ENCODE measurements at regions not wholly inside any gene's neighbourhood (a gene's known extent, or its start where the extent isn't known, plus 50 kb on each side); places are given as distances from the start of the nearest gene placed in this dataset.

DNA sequence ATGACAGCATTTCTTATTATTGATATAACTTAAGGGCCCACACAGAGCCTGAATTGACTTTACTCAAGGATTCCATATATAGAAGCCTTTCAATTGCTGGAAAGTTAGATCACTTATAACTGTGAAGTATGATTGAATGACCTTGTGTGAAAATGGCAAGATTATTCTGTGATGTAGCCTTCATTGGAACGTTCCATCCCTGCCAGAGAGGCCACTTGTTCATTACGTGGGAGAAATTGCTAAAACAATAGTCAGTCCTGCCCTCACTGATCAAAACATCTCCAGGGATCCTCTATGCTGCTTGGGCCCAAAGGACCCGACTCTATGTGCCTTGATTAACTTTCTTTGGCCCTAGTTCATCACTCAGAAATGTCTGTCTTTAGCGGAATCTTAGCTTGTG is 159.5 kb upstream of the BLID start:
- peaks cover 3% of the 10 kb centered on the region for H3K4me1 ChIP-seq (ENCODE audit: control insufficient read depth, insufficient read depth, low read length)
- H3K36me3 ChIP-seq (ENCODE audit: control insufficient read depth, insufficient read depth, low read length) = no peaks in the 10 kb centered on the region
- H3K9me3 ChIP-seq (ENCODE audit: control insufficient read depth, insufficient read depth, low read length) = no peaks in the 10 kb centered on the region
- H3K27me3 ChIP-seq (ENCODE audit: control insufficient read depth, insufficient read depth, low read length) = no peaks in the 10 kb centered on the region
- H3K4me3 ChIP-seq (ENCODE audit: low read depth, low read length) = no peak overlapping the region
- no peak overlapping the region for H3K9ac ChIP-seq (ENCODE audit: low read depth, low read length)

GRCh38 chr11:122273476-122274191 is 157.6 kb upstream of the BLID start:
- no peaks in the 10 kb centered on the region for H3K27me3 ChIP-seq (ENCODE audit: control insufficient read depth, insufficient read depth, low read length)
- no peaks in the 10 kb centered on the region for H3K36me3 ChIP-seq (ENCODE audit: control insufficient read depth, insufficient read depth, low read length)
- no peaks in the 10 kb centered on the region for H3K9me3 ChIP-seq (ENCODE audit: control insufficient read depth, insufficient read depth, low read length)
- no peak overlapping the region for H3K4me3 ChIP-seq (ENCODE audit: low read depth, low read length)
- H3K4me1 ChIP-seq (ENCODE audit: control insufficient read depth, insufficient read depth, low read length) = peaks cover 3% of the 10 kb centered on the region
- H3K9ac ChIP-seq (ENCODE audit: low read depth, low read length) = no peak overlapping the region

- no peak overlapping the region for H3K9ac ChIP-seq (ENCODE audit: low read depth, low read length)
- peaks cover 5% of the 10 kb centered on the region for H3K4me1 ChIP-seq (ENCODE audit: control insufficient read depth, insufficient read depth, low read length)
- no peak overlapping the region for H3K4me3 ChIP-seq (ENCODE audit: low read depth, low read length)
- H3K27me3 ChIP-seq (ENCODE audit: control insufficient read depth, insufficient read depth, low read length) = no peaks in the 10 kb centered on the region
- H3K9me3 ChIP-seq (ENCODE audit: control insufficient read depth, insufficient read depth, low read length) = no peaks in the 10 kb centered on the region
- no peaks in the 10 kb centered on the region for H3K36me3 ChIP-seq (ENCODE audit: control insufficient read depth, insufficient read depth, low read length)
These were observed 155.7 kb upstream of the BLID start for GRCh38 chr11:122271745-122272144.

GRCh38 chr11:122271137-122271536 is 155.1 kb upstream of the BLID start:
- peaks cover 5% of the 10 kb centered on the region for H3K4me1 ChIP-seq (ENCODE audit: control insufficient read depth, insufficient read depth, low read length)
- no peaks in the 10 kb centered on the region for H3K36me3 ChIP-seq (ENCODE audit: control insufficient read depth, insufficient read depth, low read length)
- no peaks in the 10 kb centered on the region for H3K9me3 ChIP-seq (ENCODE audit: control insufficient read depth, insufficient read depth, low read length)
- H3K4me3 ChIP-seq (ENCODE audit: low read depth, low read length) = no peak overlapping the region
- H3K9ac ChIP-seq (ENCODE audit: low read depth, low read length) = no peak overlapping the region
- H3K27me3 ChIP-seq (ENCODE audit: control insufficient read depth, insufficient read depth, low read length) = no peaks in the 10 kb centered on the region

DNA sequence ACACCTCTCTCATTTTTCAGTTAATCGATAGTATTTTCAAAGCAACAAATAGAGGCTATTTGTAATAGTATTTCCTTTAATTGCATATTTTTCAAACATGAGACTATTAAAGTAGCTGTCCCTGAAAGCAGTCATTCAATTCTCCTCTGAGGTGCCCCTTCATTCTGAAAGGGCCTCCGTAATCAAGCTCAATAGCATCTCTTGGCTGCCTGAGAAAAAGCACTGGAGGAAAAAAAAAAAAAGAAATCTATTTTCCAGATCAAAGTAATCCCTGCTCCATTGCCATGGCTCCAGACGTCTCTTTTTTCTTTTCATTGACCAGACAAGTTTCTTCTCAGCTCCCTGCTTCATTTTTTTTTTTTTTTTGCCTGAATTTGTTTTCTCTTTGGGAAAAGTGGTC is 154.5 kb upstream of the BLID start:
- H3K9me3 ChIP-seq (ENCODE audit: control insufficient read depth, insufficient read depth, low read length) = no peaks in the 10 kb centered on the region
- no peak overlapping the region for H3K9ac ChIP-seq (ENCODE audit: low read depth, low read length)
- no peak overlapping the region for H3K4me3 ChIP-seq (ENCODE audit: low read depth, low read length)
- H3K4me1 ChIP-seq (ENCODE audit: control insufficient read depth, insufficient read depth, low read length) = peaks cover 5% of the 10 kb centered on the region
- no peaks in the 10 kb centered on the region for H3K36me3 ChIP-seq (ENCODE audit: control insufficient read depth, insufficient read depth, low read length)
- no peaks in the 10 kb centered on the region for H3K27me3 ChIP-seq (ENCODE audit: control insufficient read depth, insufficient read depth, low read length)

GRCh38 chr11:122269824-122270223 is 153.8 kb upstream of the BLID start:
- Histone ChIP-seq H3K36me3 (ENCODE audit: control insufficient read depth, insufficient read depth, low read length) (no peaks in the 10 kb centered on the region), H3K9me3 (ENCODE audit: control insufficient read depth, insufficient read depth, low read length) (no peaks in the 10 kb centered on the region), H3K9ac (ENCODE audit: low read depth, low read length) (no peak overlapping the region), H3K4me1 (ENCODE audit: control insufficient read depth, insufficient read depth, low read length) (peaks cover 5% of the 10 kb centered on the region), H3K4me3 (ENCODE audit: low read depth, low read length) (no peak overlapping the region), H3K27me3 (ENCODE audit: control insufficient read depth, insufficient read depth, low read length) (no peaks in the 10 kb centered on the region)

- Histone ChIP-seq H3K9me3 (ENCODE audit: control insufficient read depth, insufficient read depth, low read length) (no peaks in the 10 kb centered on the region), H3K27me3 (ENCODE audit: control insufficient read depth, insufficient read depth, low read length) (no peaks in the 10 kb centered on the region), H3K4me1 (ENCODE audit: control insufficient read depth, insufficient read depth, low read length) (peaks cover 4% of the 10 kb centered on the region), H3K4me3 (ENCODE audit: low read depth, low read length) (no peak overlapping the region), H3K36me3 (ENCODE audit: control insufficient read depth, insufficient read depth, low read length) (no peaks in the 10 kb centered on the region), H3K9ac (ENCODE audit: low read depth, low read length) (no peak overlapping the region)
These were observed 152.7 kb upstream of the BLID start for GRCh38 chr11:122268601-122269130.

- Histone ChIP-seq H3K36me3 (ENCODE audit: control insufficient read depth, insufficient read depth, low read length) (no peaks in the 10 kb centered on the region), H3K9ac (ENCODE audit: low read depth, low read length) (no peak overlapping the region), H3K27me3 (ENCODE audit: control insufficient read depth, insufficient read depth, low read length) (no peaks in the 10 kb centered on the region), H3K4me1 (ENCODE audit: control insufficient read depth, insufficient read depth, low read length) (peaks cover 2% of the 10 kb centered on the region), H3K4me3 (ENCODE audit: low read depth, low read length) (no peak overlapping the region), H3K9me3 (ENCODE audit: control insufficient read depth, insufficient read depth, low read length) (no peaks in the 10 kb centered on the region)
These were observed 151.6 kb upstream of the BLID start for GRCh38 chr11:122267602-122268001.

GRCh38 chr11:122265981-122266380 is 150.0 kb upstream of the BLID start:
- H3K4me1 ChIP-seq (ENCODE audit: control insufficient read depth, insufficient read depth, low read length) = peaks cover 2% of the 10 kb centered on the region
- no peaks in the 10 kb centered on the region for H3K36me3 ChIP-seq (ENCODE audit: control insufficient read depth, insufficient read depth, low read length)
- H3K27me3 ChIP-seq (ENCODE audit: control insufficient read depth, insufficient read depth, low read length) = no peaks in the 10 kb centered on the region
- no peak overlapping the region for H3K9ac ChIP-seq (ENCODE audit: low read depth, low read length)
- H3K9me3 ChIP-seq (ENCODE audit: control insufficient read depth, insufficient read depth, low read length) = no peaks in the 10 kb centered on the region
- no peak overlapping the region for H3K4me3 ChIP-seq (ENCODE audit: low read depth, low read length)

GRCh38 chr11:122264121-122264520 is 148.1 kb upstream of the BLID start:
- no peak overlapping the region for H3K9ac ChIP-seq (ENCODE audit: low read depth, low read length)
- H3K4me1 ChIP-seq (ENCODE audit: control insufficient read depth, insufficient read depth, low read length) = peaks cover 2% of the 10 kb centered on the region
- no peaks in the 10 kb centered on the region for H3K9me3 ChIP-seq (ENCODE audit: control insufficient read depth, insufficient read depth, low read length)
- no peaks in the 10 kb centered on the region for H3K36me3 ChIP-seq (ENCODE audit: control insufficient read depth, insufficient read depth, low read length)
- H3K27me3 ChIP-seq (ENCODE audit: control insufficient read depth, insufficient read depth, low read length) = no peaks in the 10 kb centered on the region
- no peak overlapping the region for H3K4me3 ChIP-seq (ENCODE audit: low read depth, low read length)

GRCh38 chr11:122261546-122261945 is 145.5 kb upstream of the BLID start:
- no peak overlapping the region for H3K4me3 ChIP-seq (ENCODE audit: low read depth, low read length)
- H3K27me3 ChIP-seq (ENCODE audit: control insufficient read depth, insufficient read depth, low read length) = peaks cover 7% of the 10 kb centered on the region
- H3K9me3 ChIP-seq (ENCODE audit: control insufficient read depth, insufficient read depth, low read length) = no peaks in the 10 kb centered on the region
- no peaks in the 10 kb centered on the region for H3K36me3 ChIP-seq (ENCODE audit: control insufficient read depth, insufficient read depth, low read length)
- no peak overlapping the region for H3K9ac ChIP-seq (ENCODE audit: low read depth, low read length)
- no peaks in the 10 kb centered on the region for H3K4me1 ChIP-seq (ENCODE audit: control insufficient read depth, insufficient read depth, low read length)

- Histone ChIP-seq H3K9ac (ENCODE audit: low read depth, low read length) (no peak overlapping the region), H3K4me3 (ENCODE audit: low read depth, low read length) (no peak overlapping the region), H3K27me3 (ENCODE audit: control insufficient read depth, insufficient read depth, low read length) (peaks cover 17% of the 10 kb centered on the region), H3K36me3 (ENCODE audit: control insufficient read depth, insufficient read depth, low read length) (no peaks in the 10 kb centered on the region), H3K4me1 (ENCODE audit: control insufficient read depth, insufficient read depth, low read length) (no peaks in the 10 kb centered on the region), H3K9me3 (ENCODE audit: control insufficient read depth, insufficient read depth, low read length) (no peaks in the 10 kb centered on the region)
These were observed 143.3 kb upstream of the BLID start for GRCh38 chr11:122259195-122259821.
